CD4-positive, CD25-positive, alpha-beta regulatory T cell (primary cell): ENCODE measurements at regions not wholly inside any gene's neighbourhood (a gene's known extent, or its start where the extent isn't known, plus 50 kb on each side); places are given as distances from the start of the nearest gene placed in this dataset.

Experiments
- ATAC-seq, 2 donors: fragments of 150-1000 bp; cut with Tn5 transposase; one replicate each; pipeline ENCODE4 v1.10.0; 2021; ENCODE audit warnings: low read depth in 2 of 2, moderate number of reproducible peaks in 2 of 2, moderate library complexity in 1 of 2
- DNase-seq, 3 donors: peaks; one replicate each; pipeline versions ENCODE4 v3.0.0 to v3.0.0-alpha.2; 2012 to 2022; ENCODE audit warnings: mixed read lengths in 1 of 3
- H3K27ac ChIP-seq: one replicate; pipeline ENCODE4 v1.7.0; 2013; ENCODE audit warnings: mild to moderate bottlenecking, low read length; ENCODE audit not compliant: insufficient read depth, poor library complexity, severe bottlenecking
- H3K27me3 ChIP-seq: one replicate; pipeline ENCODE4 v1.7.0; 2013; ENCODE audit warnings: low read length; ENCODE audit not compliant: control insufficient read depth, insufficient read depth
- H3K36me3 ChIP-seq: one replicate; pipeline ENCODE4 v1.7.0; 2013; ENCODE audit warnings: mild to moderate bottlenecking, low read length, moderate library complexity; ENCODE audit not compliant: control insufficient read depth, insufficient read depth
- H3K4me1 ChIP-seq: 2 replicates; pipeline ENCODE4 v1.7.0; 2013; ENCODE audit warnings: mild to moderate bottlenecking, low read length; ENCODE audit not compliant: insufficient read depth, control insufficient read depth, poor library complexity, severe bottlenecking
- H3K4me3 ChIP-seq: one replicate; pipeline ENCODE4 v1.7.0; 2013; ENCODE audit warnings: low read depth, mild to moderate bottlenecking, low read length, moderate library complexity
- H3K9me3 ChIP-seq, 2 experiments: 1 replicate in 1 of 2; 2 replicates in 1 of 2; pipeline ENCODE4 v1.7.0; 2013; ENCODE audit warnings: low read length in 2 of 2, mild to moderate bottlenecking in 1 of 2, moderate library complexity in 1 of 2; ENCODE audit not compliant: control insufficient read depth in 2 of 2
- H3K27ac Mint-ChIP-seq, 3 donors: one replicate each; pipeline ENCODE4 v1.8.0; 2020 to 2022; ENCODE audit warnings: mild to moderate bottlenecking in 3 of 3, mixed read lengths in 3 of 3, moderate library complexity in 2 of 3
- H3K27me3 Mint-ChIP-seq: one replicate; pipeline ENCODE4 v1.8.0; 2022; ENCODE audit warnings: mild to moderate bottlenecking, mixed read lengths
- H3K36me3 Mint-ChIP-seq: one replicate; pipeline ENCODE4 v1.8.0; 2020; ENCODE audit warnings: mixed read lengths
- H3K4me1 Mint-ChIP-seq, 4 donors: one replicate each; pipeline ENCODE4 v1.8.0; 2020 to 2022; ENCODE audit warnings: mixed read lengths in 4 of 4, mild to moderate bottlenecking in 1 of 4
- H3K4me3 Mint-ChIP-seq, 4 donors: one replicate each; pipeline ENCODE4 v1.8.0; 2020 to 2022; ENCODE audit warnings: mild to moderate bottlenecking in 4 of 4, mixed read lengths in 4 of 4, moderate library complexity in 3 of 4
- H3K9me3 Mint-ChIP-seq, 7 donors: one replicate each; pipeline ENCODE4 v1.8.0; 2020 to 2022; ENCODE audit warnings: mixed read lengths in 7 of 7, mild to moderate bottlenecking in 3 of 7, moderate library complexity in 2 of 7

DNA sequence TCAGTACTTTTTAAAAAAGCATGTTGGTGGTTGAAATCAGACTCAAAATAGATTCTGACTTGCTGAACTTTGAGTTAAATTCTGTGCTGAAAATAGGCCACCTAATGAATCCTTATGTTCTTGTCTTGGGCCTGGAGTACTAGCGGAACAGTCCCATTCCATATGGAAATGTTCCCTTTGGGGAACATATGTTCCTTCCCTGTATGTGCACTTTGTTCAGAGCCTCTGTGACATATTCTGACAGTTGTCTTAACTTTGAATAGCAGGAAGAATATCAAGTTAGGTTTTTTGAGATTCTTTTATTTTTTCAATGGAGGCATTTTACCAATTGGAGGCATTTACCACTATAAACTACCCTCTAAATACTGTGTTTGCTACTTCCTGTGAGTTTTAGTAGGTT is 1667.8 kb downstream of the PLA2G4A start:
- Histone ChIP-seq H3K4me3 (no peak overlapping the region), H3K27me3 (no peaks in the 10 kb centered on the region), H3K4me1 (no peaks in the 10 kb centered on the region), H3K36me3 (no peaks in the 10 kb centered on the region), H3K9me3 (peaks cover 2 to 28% of the 10 kb centered on the region in 2 experiments), H3K27ac (no peak overlapping the region)
- H3K36me3 Mint-ChIP-seq = no peaks in the 10 kb centered on the region
- H3K4me3 Mint-ChIP-seq = no peak overlapping the region
- ATAC-seq = no peak
- H3K27ac Mint-ChIP-seq = no peak overlapping the region
- no peaks in the 10 kb centered on the region for H3K4me1 Mint-ChIP-seq
- H3K9me3 Mint-ChIP-seq = peaks cover 0 to 19% (median 9%) of the 10 kb centered on the region in 7 donors
- H3K27me3 Mint-ChIP-seq = no peaks in the 10 kb centered on the region
- DNase-seq = no peak

DNA sequence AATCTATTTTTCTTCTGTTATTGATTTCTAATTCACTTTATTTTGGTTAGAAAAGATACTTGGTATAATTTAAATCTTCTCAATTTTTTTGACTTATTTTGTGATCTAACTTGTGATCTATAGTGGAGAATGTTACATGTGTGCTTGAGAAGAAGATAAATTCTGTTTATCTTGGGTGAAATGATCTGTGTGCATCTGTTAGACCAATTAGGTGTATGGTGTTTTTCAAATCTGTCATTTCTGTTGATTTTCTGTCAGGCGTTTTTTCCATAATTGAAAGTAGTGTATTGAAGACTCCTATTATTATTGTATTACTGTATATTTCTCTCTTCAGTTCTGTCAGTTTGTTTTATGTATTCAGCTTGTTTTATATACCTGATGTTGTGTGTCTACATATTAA is 1668.3 kb downstream of the PLA2G4A start:
- H3K9me3 ChIP-seq = peaks cover 2 to 29% of the 10 kb centered on the region in 2 experiments
- no peak overlapping the region for H3K4me3 Mint-ChIP-seq
- H3K27ac ChIP-seq = no peak overlapping the region
- ATAC-seq = no peak
- peaks cover 0 to 20% (median 9%) of the 10 kb centered on the region in 7 donors for H3K9me3 Mint-ChIP-seq
- DNase-seq = no peak
- no peak overlapping the region for H3K4me3 ChIP-seq
- H3K36me3 Mint-ChIP-seq = no peaks in the 10 kb centered on the region
- no peaks in the 10 kb centered on the region for H3K27me3 ChIP-seq
- no peaks in the 10 kb centered on the region for H3K4me1 ChIP-seq
- no peak overlapping the region for H3K27ac Mint-ChIP-seq
- H3K4me1 Mint-ChIP-seq = no peaks in the 10 kb centered on the region
- no peaks in the 10 kb centered on the region for H3K36me3 ChIP-seq
- no peaks in the 10 kb centered on the region for H3K27me3 Mint-ChIP-seq

DNA sequence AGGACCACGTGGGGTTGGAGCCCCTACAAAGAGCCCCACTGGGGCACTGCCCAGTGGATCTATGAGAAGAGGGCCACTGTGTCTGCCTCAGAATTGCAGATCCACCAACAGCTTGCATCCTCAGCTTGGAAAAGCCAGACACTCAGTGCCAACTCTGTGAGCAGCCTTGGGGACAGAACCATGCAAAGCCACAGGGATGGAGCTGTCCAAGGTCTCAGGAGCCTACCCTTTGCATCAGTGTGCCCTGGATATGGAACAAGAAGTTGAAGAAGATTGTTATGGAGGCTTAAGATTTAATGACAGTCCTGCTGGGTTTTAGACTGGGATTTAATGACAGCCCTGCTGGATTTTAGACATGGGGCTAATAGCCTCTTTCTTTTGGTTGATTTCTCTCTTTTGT is 1670.9 kb downstream of the PLA2G4A start:
- H3K9me3 ChIP-seq = peaks cover 2 to 29% of the 10 kb centered on the region in 2 experiments
- H3K27ac ChIP-seq = no peak overlapping the region
- no peak for DNase-seq
- Mint-ChIP-seq H3K27ac (no peak overlapping the region), H3K27me3 (no peaks in the 10 kb centered on the region), H3K9me3 (peaks cover 0 to 20% (median 9%) of the 10 kb centered on the region in 7 donors), H3K4me1 (no peaks in the 10 kb centered on the region), H3K36me3 (no peaks in the 10 kb centered on the region), H3K4me3 (peak overlapping the region in 1 of 4 donors; percentile 47)
- H3K27me3 ChIP-seq = no peaks in the 10 kb centered on the region
- no peaks in the 10 kb centered on the region for H3K4me1 ChIP-seq
- ATAC-seq = no peak
- H3K36me3 ChIP-seq = no peaks in the 10 kb centered on the region
- no peak overlapping the region for H3K4me3 ChIP-seq

DNA sequence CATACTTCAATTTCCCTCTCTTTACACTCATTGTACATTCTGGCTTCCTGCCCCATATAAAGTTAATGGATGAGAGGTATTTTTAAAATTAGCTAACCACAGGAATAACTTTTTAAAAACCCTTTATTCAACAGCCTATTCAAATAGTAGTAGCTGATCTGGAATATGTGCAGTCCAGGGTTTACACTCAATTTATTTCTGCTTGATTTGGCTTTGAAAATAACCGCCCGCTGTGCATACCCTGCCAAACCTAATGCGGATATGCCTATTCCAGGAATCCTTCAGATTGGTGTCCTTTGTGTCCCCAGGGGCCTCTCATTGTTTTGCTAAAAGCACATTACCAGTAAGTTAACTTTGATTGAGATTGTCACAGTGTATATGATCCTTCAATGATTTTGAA is 1686.2 kb downstream of the PLA2G4A start:
- Histone ChIP-seq H3K4me1 (no peaks in the 10 kb centered on the region), H3K27ac (no peak overlapping the region), H3K4me3 (no peak overlapping the region), H3K36me3 (no peaks in the 10 kb centered on the region), H3K9me3 (peaks cover 0 to 1% of the 10 kb centered on the region in 2 experiments), H3K27me3 (no peaks in the 10 kb centered on the region)
- DNase-seq = no peak
- H3K4me3 Mint-ChIP-seq = no peak overlapping the region
- peaks cover 0 to 25% (median 7%) of the 10 kb centered on the region in 7 donors for H3K9me3 Mint-ChIP-seq
- no peaks in the 10 kb centered on the region for H3K27me3 Mint-ChIP-seq
- H3K4me1 Mint-ChIP-seq = no peaks in the 10 kb centered on the region
- no peaks in the 10 kb centered on the region for H3K36me3 Mint-ChIP-seq
- no peak overlapping the region for H3K27ac Mint-ChIP-seq
- ATAC-seq = no peak

DNA sequence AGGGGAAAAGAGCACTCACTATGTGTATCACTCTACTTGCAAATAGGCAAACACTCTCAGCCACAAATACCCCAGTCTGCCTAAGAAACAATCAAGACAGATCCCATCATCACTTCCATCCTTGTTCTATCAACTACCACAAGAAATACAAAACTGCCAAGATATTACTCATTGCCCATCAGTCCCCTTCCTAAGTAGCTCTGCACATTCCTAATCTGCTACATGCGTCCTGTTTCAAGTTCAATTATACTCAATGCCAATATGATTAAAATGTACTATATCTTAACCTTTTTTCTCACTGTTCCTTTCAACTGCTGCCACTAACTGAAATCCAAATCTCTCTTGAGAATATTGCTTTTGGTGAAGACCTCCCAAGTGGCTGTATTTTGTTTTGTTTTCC is 1688.4 kb downstream of the PLA2G4A start:
- no peaks in the 10 kb centered on the region for H3K36me3 ChIP-seq
- H3K4me1 ChIP-seq = no peaks in the 10 kb centered on the region
- no peak for ATAC-seq
- Mint-ChIP-seq H3K4me1 (no peaks in the 10 kb centered on the region), H3K27ac (no peak overlapping the region), H3K27me3 (no peaks in the 10 kb centered on the region), H3K36me3 (no peaks in the 10 kb centered on the region), H3K4me3 (no peak overlapping the region), H3K9me3 (peaks cover 0 to 26% (median 4%) of the 10 kb centered on the region in 7 donors)
- H3K27ac ChIP-seq = no peak overlapping the region
- DNase-seq = no peak
- no peak overlapping the region for H3K4me3 ChIP-seq
- no peaks in the 10 kb centered on the region for H3K27me3 ChIP-seq
- peaks cover 0 to 1% of the 10 kb centered on the region in 2 experiments for H3K9me3 ChIP-seq

DNA sequence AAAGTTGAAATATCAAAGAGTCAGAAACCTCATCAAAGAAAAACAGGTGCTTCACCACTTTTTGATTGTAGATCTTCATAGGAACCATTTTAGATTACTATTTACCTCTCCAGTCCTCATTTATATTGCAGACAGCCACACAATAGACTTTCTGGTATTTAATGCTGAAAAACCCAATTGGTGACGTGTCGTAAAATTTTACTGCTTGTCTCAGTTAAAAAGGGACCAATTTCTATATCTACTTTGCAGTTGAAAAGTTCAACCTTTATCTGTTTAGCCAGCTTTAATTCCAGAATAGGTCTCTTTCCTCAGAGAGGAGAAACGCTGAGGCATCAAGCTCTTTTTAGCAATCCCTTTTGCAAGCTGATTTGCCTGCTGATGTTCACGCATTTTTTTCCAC is 1722.4 kb downstream of the PLA2G4A start:
- no peaks in the 10 kb centered on the region for H3K4me1 ChIP-seq
- H3K36me3 ChIP-seq = no peaks in the 10 kb centered on the region
- Mint-ChIP-seq H3K9me3 (peaks cover 0 to 21% (median 1%) of the 10 kb centered on the region in 7 donors), H3K4me1 (no peaks in the 10 kb centered on the region), H3K36me3 (no peaks in the 10 kb centered on the region), H3K27me3 (no peaks in the 10 kb centered on the region), H3K27ac (no peak overlapping the region), H3K4me3 (no peak overlapping the region)
- H3K9me3 ChIP-seq = peaks cover 0 to 2% of the 10 kb centered on the region in 2 experiments
- DNase-seq (no peak), ATAC-seq (no peak)
- no peaks in the 10 kb centered on the region for H3K27me3 ChIP-seq
- H3K27ac ChIP-seq = no peak overlapping the region
- H3K4me3 ChIP-seq = no peak overlapping the region

- Mint-ChIP-seq H3K36me3 (no peaks in the 10 kb centered on the region), H3K4me3 (no peak overlapping the region), H3K4me1 (no peaks in the 10 kb centered on the region), H3K27me3 (no peaks in the 10 kb centered on the region), H3K9me3 (peaks cover 0 to 14% (median 2%) of the 10 kb centered on the region in 7 donors), H3K27ac (no peak overlapping the region)
- peaks cover 0 to 2% of the 10 kb centered on the region in 2 experiments for H3K9me3 ChIP-seq
- H3K4me1 ChIP-seq = no peaks in the 10 kb centered on the region
- H3K27ac ChIP-seq = no peak overlapping the region
- no peak for ATAC-seq
- H3K27me3 ChIP-seq = no peaks in the 10 kb centered on the region
- no peaks in the 10 kb centered on the region for H3K36me3 ChIP-seq
- no peak overlapping the region for H3K4me3 ChIP-seq
- DNase-seq = no peak
Observed at GRCh38 chr1:188557053-188557452, 1728.3 kb downstream of the PLA2G4A start.

GRCh38 chr1:188582911-188583532 is 1754.3 kb downstream of the PLA2G4A start:
- H3K27me3 ChIP-seq = no peaks in the 10 kb centered on the region
- Mint-ChIP-seq H3K4me1 (no peaks in the 10 kb centered on the region), H3K4me3 (no peak overlapping the region), H3K9me3 (peaks cover 1 to 12% (median 3%) of the 10 kb centered on the region in 7 donors), H3K27me3 (no peaks in the 10 kb centered on the region), H3K36me3 (no peaks in the 10 kb centered on the region), H3K27ac (no peak overlapping the region)
- H3K27ac ChIP-seq = no peak overlapping the region
- H3K4me3 ChIP-seq = no peak overlapping the region
- DNase-seq = no peak
- H3K9me3 ChIP-seq = peaks cover 0 to 4% of the 10 kb centered on the region in 2 experiments
- no peaks in the 10 kb centered on the region for H3K36me3 ChIP-seq
- no peak for ATAC-seq
- H3K4me1 ChIP-seq = no peaks in the 10 kb centered on the region
